CD14-positive monocyte (primary cell): ENCODE measurements at regions not wholly inside any gene's neighbourhood (a gene's known extent, or its start where the extent isn't known, plus 50 kb on each side); places are given as distances from the start of the nearest gene placed in this dataset.
"Not testable (repeated sequence)": the region's sequence is repeated elsewhere in the genome, so short reads cannot be mapped to it uniquely, and the experiment has no call there.

ENCODE experiments used
- DNase-seq, 3 donors: peaks; one replicate each; pipeline ENCODE4 v3.0.0-alpha.2; 2011 to 2022
- H2AFZ ChIP-seq: 2 replicates; pipeline ENCODE4 v1.6.0; 2012; ENCODE audit warnings: mild to moderate bottlenecking, low read depth, low read length, inconsistent platforms; ENCODE audit not compliant: insufficient read depth, poor library complexity, severe bottlenecking
- H3K27ac ChIP-seq, 2 donors: 1 replicate in 1 of 2; 2 replicates in 1 of 2; pipeline ENCODE4 v1.5.1; 2012 to 2013; ENCODE audit warnings: low read length in 2 of 2, control low read depth in 1 of 2, inconsistent platforms in 1 of 2, low read depth in 1 of 2, mild to moderate bottlenecking in 1 of 2
- H3K27me3 ChIP-seq, 2 donors: one replicate each; pipeline versions ENCODE4 v1.6.0 to v1.6.1; 2011 to 2013; ENCODE audit warnings: low read length in 2 of 2; ENCODE audit not compliant: control insufficient read depth in 2 of 2, insufficient read depth in 2 of 2
- H3K36me3 ChIP-seq, 2 donors: replicated peaks in 1 of 2; 1 replicate in 1 of 2; 2 replicates in 1 of 2; pipeline versions ENCODE4 v1.5.1 to v1.6.1; 2012 to 2013; ENCODE audit warnings: low read length in 2 of 2, control low read depth in 1 of 2, inconsistent platforms in 1 of 2, mild to moderate bottlenecking in 1 of 2; ENCODE audit not compliant: insufficient read depth in 2 of 2, control insufficient read depth in 1 of 2
- H3K4me1 ChIP-seq, 2 donors: 1 replicate in 1 of 2; 2 replicates in 1 of 2; pipeline versions ENCODE4 v1.5.1 to v1.6.1; 2012 to 2013; ENCODE audit warnings: low read length in 2 of 2, control low read depth in 1 of 2, inconsistent platforms in 1 of 2, mild to moderate bottlenecking in 1 of 2, moderate library complexity in 1 of 2; ENCODE audit not compliant: insufficient read depth in 2 of 2, control insufficient read depth in 1 of 2
- H3K4me2 ChIP-seq: replicated peaks from 2 replicates; pipeline ENCODE3; 2012; ENCODE audit warnings: low read length, moderate library complexity, mild to moderate bottlenecking; ENCODE audit not compliant: poor library complexity, severe bottlenecking; ENCODE audit errors: extremely low read depth
- H3K4me3 ChIP-seq, 3 experiments: fragments of 200-600 bp in 1 of 3; sonication (generic) in 1 of 3; replicated peaks in 1 of 3; 1 replicate in 2 of 3; 2 replicates in 1 of 3; pipeline ENCODE4 v1.5.1; 2011 to 2013; ENCODE audit warnings: low read length in 3 of 3, mild to moderate bottlenecking in 3 of 3, control low read depth in 2 of 3, low read depth in 2 of 3, inconsistent platforms in 1 of 3, moderate library complexity in 1 of 3
- H3K79me2 ChIP-seq: 2 replicates; pipeline ENCODE4 v1.6.0; 2012; ENCODE audit warnings: mild to moderate bottlenecking, control low read depth, inconsistent platforms, low read length, moderate library complexity; ENCODE audit not compliant: insufficient read depth
- H3K9ac ChIP-seq: 2 replicates; pipeline ENCODE4 v1.6.0; 2017; ENCODE audit warnings: low read length, mild to moderate bottlenecking; ENCODE audit not compliant: insufficient read depth, poor library complexity, severe bottlenecking
- H3K9me3 ChIP-seq, 2 donors: replicated peaks in 1 of 2; 1 replicate in 1 of 2; 2 replicates in 1 of 2; pipeline versions ENCODE4 v1.5.1 to v1.6.1; 2012 to 2013; ENCODE audit warnings: low read length in 2 of 2, control low read depth in 1 of 2; ENCODE audit not compliant: control insufficient read depth in 1 of 2, insufficient read depth in 1 of 2
- H4K20me1 ChIP-seq: 2 replicates; pipeline ENCODE4 v1.6.0; 2012; ENCODE audit warnings: mild to moderate bottlenecking, low read length, control low read depth, moderate library complexity; ENCODE audit not compliant: insufficient read depth
- H3K27ac Mint-ChIP-seq, 7 donors: one replicate each; pipeline ENCODE4 v1.8.0; 2020; ENCODE audit warnings: mild to moderate bottlenecking in 7 of 7, mixed read lengths in 7 of 7, moderate library complexity in 6 of 7, inconsistent platforms in 2 of 7
- H3K27me3 Mint-ChIP-seq, 3 donors: one replicate each; pipeline ENCODE4 v1.8.0; 2021 to 2022; ENCODE audit warnings: low read depth in 3 of 3, mild to moderate bottlenecking in 3 of 3, mixed read lengths in 3 of 3, moderate library complexity in 3 of 3, inconsistent platforms in 1 of 3
- H3K36me3 Mint-ChIP-seq, 2 donors: one replicate each; pipeline ENCODE4 v1.8.0; 2020; ENCODE audit warnings: mixed read lengths in 2 of 2, inconsistent platforms in 1 of 2, mild to moderate bottlenecking in 1 of 2
- H3K4me1 Mint-ChIP-seq: one replicate; pipeline ENCODE4 v1.8.0; 2020; ENCODE audit warnings: mild to moderate bottlenecking, mixed read lengths
- H3K4me3 Mint-ChIP-seq, 2 donors: one replicate each; pipeline ENCODE4 v1.8.0; 2020; ENCODE audit warnings: mild to moderate bottlenecking in 2 of 2, mixed read lengths in 2 of 2, moderate library complexity in 1 of 2
- H3K9me3 Mint-ChIP-seq, 7 donors: one replicate each; pipeline ENCODE4 v1.8.0; 2020 to 2022; ENCODE audit warnings: mixed read lengths in 7 of 7, mild to moderate bottlenecking in 6 of 7, moderate library complexity in 6 of 7, inconsistent platforms in 2 of 7
- CTCF ChIP-seq: fragments of 200-600 bp; IDR thresholded peaks from one replicate; pipeline ENCODE4 v1.8.0; 2022; ENCODE audit warnings: antibody characterized with exemption, mild to moderate bottlenecking
- WGBS: methylation state at CpG from one replicate; pipeline ENCODE4 v1.1.5; 2013; ENCODE audit warnings: missing lambda C conversion rate; ENCODE audit not compliant: insufficient coverage; 5-methylcytosine and 5-hydroxymethylcytosine counted together
- intact Hi-C, 2 donors: fragments of 100-400 bp; cut with micrococcal nuclease; formaldehyde crosslinking; loops; one replicate each; pipeline versions ENCODE4 v1.15.0 to v1.15.1; 2023

- Histone ChIP-seq H3K27me3 (no peaks in the 10 kb centered on the region), H3K9ac (peak overlapping the region; percentile 5), H3K79me2 (no peaks in the 10 kb centered on the region), H3K4me1 (peaks cover 19 to 20% of the 10 kb centered on the region in 2 donors), H3K27ac (peak overlapping the region in 1 of 2 donors; percentile 44), H3K4me3 (peak overlapping the region in 1 of 3 experiments; percentile 2), H3K36me3 (no peaks in the 10 kb centered on the region), H3K9me3 (no peaks in the 10 kb centered on the region), H4K20me1 (no peaks in the 10 kb centered on the region), H3K4me2 (peak overlapping the region; percentile 23), H2AFZ (peak overlapping the region; percentile 57)
- intact Hi-C loops = no loop called here
- no peak for TF ChIP-seq CTCF
- WGBS = 0% methylated on average over 1 of the region's 2 CpGs
- Mint-ChIP-seq H3K27me3 (no peaks in the 10 kb centered on the region), H3K36me3 (no peaks in the 10 kb centered on the region), H3K4me1 (peaks cover 20% of the 10 kb centered on the region), H3K27ac (peak overlapping the region; percentile 15 to 76 (median 46)), H3K9me3 (peaks cover 0 to 7% (median 3%) of the 10 kb centered on the region in 7 donors), H3K4me3 (peak overlapping the region in 1 of 2 donors; percentile 74)
- DNase-seq = peak in 2 of 3 donors; percentile 9 to 11
Observed at GRCh38 chr6:135686784-135687301, 164.7 kb upstream of the PDE7B start.

- H3K9me3 ChIP-seq, H3K27ac ChIP-seq, intact Hi-C loops, H3K36me3 Mint-ChIP-seq, H3K36me3 ChIP-seq, H3K79me2 ChIP-seq, H2AFZ ChIP-seq, H3K9ac ChIP-seq, DNase-seq, H3K27me3 ChIP-seq, H3K4me3 ChIP-seq, H3K4me2 ChIP-seq, H3K27me3 Mint-ChIP-seq, H4K20me1 ChIP-seq, H3K4me3 Mint-ChIP-seq: not testable (repeated sequence)
- H3K4me1 ChIP-seq = peaks cover 19 to 20% of the 10 kb centered on the region in 2 donors
- peaks cover 20% of the 10 kb centered on the region for H3K4me1 Mint-ChIP-seq
- WGBS = 84% methylated on average over 3 of the region's 6 CpGs
- peaks cover 0 to 12% (median 4%) of the 10 kb centered on the region in 7 donors for H3K9me3 Mint-ChIP-seq
- H3K27ac Mint-ChIP-seq = peak overlapping the region in 1 of 7 donors; percentile 69
Observed at GRCh38 chr6:135688476-135688875, 163.0 kb upstream of the PDE7B start.
